22Rv1 (cell line): ENCODE measurements at regions not wholly inside any gene's neighbourhood (a gene's known extent, or its start where the extent isn't known, plus 50 kb on each side); places are given as distances from the start of the nearest gene placed in this dataset.

Experiments used
- H3K27ac ChIP-seq: fragments of 450-650 bp; 2 replicates; pipeline ENCODE4 v1.5.1; 2017
- CTCF ChIP-seq: fragments of 450-650 bp; IDR thresholded peaks from 2 replicates; pipeline ENCODE4 v1.5.1; 2017; ENCODE audit warnings: mild to moderate bottlenecking
- ZFX ChIP-seq: fragments of 450-650 bp; IDR thresholded peaks from 2 replicates; pipeline ENCODE4 v1.6.1; 2017; ENCODE audit warnings: antibody characterized with exemption, borderline replicate concordance

- H3K27ac ChIP-seq, result no peak overlapping the region
- TF ChIP-seq ZFX, result no peak
- TF ChIP-seq CTCF, result no peak
These were observed 265.4 kb upstream of the ARHGAP20 start for GRCh38 chr11:110977661-110978060.

- no peak overlapping the region for H3K27ac ChIP-seq
- TF ChIP-seq CTCF, result no peak
- TF ChIP-seq ZFX, result no peak
These were observed 262.5 kb upstream of the ARHGAP20 start for GRCh38 chr11:110974731-110975130.

- no peak for TF ChIP-seq ZFX
- TF ChIP-seq CTCF, result no peak
- H3K27ac ChIP-seq, result no peak overlapping the region
These were observed 261.3 kb upstream of the ARHGAP20 start for GRCh38 chr11:110973401-110973980.

- H3K27ac ChIP-seq, result no peak overlapping the region
- TF ChIP-seq CTCF, result no peak
These were observed 260.4 kb upstream of the ARHGAP20 start for GRCh38 chr11:110972640-110973039.

GRCh38 chr11:110972106-110972505 is 259.9 kb upstream of the ARHGAP20 start:
- H3K27ac ChIP-seq, result no peak overlapping the region
- no peak for TF ChIP-seq ZFX
- TF ChIP-seq CTCF, result no peak

- TF ChIP-seq ZFX (no peak), CTCF (no peak)
- H3K27ac ChIP-seq, result no peak overlapping the region
These were observed 258.9 kb upstream of the ARHGAP20 start for GRCh38 chr11:110971140-110971539.

GRCh38 chr11:110968348-110969062 is 256.3 kb upstream of the ARHGAP20 start:
- H3K27ac ChIP-seq, result no peak overlapping the region
- no peak for TF ChIP-seq ZFX
- TF ChIP-seq CTCF, result no peak
